ENCODE measurements at regions not wholly inside any gene's neighbourhood (a gene's known extent, or its start where the extent isn't known, plus 50 kb on each side); places are given as distances from the start of the nearest gene placed in this dataset.

DNA sequence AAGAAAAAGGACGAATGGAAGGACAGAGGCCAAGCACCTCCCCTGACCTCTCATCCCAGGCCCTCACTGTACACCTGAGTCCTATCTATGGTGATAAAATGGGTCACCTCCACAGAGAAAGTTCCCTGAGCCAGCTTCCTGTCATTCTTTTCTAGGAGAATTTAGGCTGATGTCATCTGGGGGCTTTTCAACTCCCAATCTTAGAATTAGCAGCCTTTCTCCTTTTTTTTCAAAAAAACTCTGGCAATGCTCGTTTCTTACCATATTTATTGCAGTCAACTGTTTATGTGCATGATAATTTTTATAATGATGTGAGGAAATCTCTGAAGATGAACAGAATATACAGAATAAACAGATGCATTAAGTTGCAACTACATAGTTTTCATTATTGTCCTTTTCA lies 177.6 kb downstream of the SNAPC1 start:
- TF ChIP-seq, protein P1, sequence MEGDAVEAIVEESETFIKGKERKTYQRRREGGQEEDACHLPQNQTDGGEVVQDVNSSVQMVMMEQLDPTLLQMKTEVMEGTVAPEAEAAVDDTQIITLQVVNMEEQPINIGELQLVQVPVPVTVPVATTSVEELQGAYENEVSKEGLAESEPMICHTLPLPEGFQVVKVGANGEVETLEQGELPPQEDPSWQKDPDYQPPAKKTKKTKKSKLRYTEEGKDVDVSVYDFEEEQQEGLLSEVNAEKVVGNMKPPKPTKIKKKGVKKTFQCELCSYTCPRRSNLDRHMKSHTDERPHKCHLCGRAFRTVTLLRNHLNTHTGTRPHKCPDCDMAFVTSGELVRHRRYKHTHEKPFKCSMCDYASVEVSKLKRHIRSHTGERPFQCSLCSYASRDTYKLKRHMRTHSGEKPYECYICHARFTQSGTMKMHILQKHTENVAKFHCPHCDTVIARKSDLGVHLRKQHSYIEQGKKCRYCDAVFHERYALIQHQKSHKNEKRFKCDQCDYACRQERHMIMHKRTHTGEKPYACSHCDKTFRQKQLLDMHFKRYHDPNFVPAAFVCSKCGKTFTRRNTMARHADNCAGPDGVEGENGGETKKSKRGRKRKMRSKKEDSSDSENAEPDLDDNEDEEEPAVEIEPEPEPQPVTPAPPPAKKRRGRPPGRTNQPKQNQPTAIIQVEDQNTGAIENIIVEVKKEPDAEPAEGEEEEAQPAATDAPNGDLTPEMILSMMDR (IDR thresholded peaks at IDR 0.05; ENCODE audit: low read depth, low read length, missing input control), result no peak
- TF ChIP-seq, protein P2, sequence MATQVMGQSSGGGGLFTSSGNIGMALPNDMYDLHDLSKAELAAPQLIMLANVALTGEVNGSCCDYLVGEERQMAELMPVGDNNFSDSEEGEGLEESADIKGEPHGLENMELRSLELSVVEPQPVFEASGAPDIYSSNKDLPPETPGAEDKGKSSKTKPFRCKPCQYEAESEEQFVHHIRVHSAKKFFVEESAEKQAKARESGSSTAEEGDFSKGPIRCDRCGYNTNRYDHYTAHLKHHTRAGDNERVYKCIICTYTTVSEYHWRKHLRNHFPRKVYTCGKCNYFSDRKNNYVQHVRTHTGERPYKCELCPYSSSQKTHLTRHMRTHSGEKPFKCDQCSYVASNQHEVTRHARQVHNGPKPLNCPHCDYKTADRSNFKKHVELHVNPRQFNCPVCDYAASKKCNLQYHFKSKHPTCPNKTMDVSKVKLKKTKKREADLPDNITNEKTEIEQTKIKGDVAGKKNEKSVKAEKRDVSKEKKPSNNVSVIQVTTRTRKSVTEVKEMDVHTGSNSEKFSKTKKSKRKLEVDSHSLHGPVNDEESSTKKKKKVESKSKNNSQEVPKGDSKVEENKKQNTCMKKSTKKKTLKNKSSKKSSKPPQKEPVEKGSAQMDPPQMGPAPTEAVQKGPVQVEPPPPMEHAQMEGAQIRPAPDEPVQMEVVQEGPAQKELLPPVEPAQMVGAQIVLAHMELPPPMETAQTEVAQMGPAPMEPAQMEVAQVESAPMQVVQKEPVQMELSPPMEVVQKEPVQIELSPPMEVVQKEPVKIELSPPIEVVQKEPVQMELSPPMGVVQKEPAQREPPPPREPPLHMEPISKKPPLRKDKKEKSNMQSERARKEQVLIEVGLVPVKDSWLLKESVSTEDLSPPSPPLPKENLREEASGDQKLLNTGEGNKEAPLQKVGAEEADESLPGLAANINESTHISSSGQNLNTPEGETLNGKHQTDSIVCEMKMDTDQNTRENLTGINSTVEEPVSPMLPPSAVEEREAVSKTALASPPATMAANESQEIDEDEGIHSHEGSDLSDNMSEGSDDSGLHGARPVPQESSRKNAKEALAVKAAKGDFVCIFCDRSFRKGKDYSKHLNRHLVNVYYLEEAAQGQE (IDR thresholded peaks at IDR 0.05), result no peak
- TF ChIP-seq TAF1 (conservative IDR thresholded peaks at IDR 0.05) (no peak), SP1 (IDR thresholded peaks at IDR 0.05) (no peak), RAD21 (IDR thresholded peaks at IDR 0.05) (no peak), JUND (IDR thresholded peaks at IDR 0.05) (no peak), EGR1 (IDR thresholded peaks at IDR 0.05; ENCODE audit: low read depth in 2 of 2) (no peak), YY1 (IDR thresholded peaks at IDR 0.05) (no peak), RXRA (IDR thresholded peaks at IDR 0.05) (no peak), HNF4G (IDR thresholded peaks at IDR 0.05) (no peak), GABPA (IDR thresholded peaks at IDR 0.05 in 1 of 2, conservative IDR thresholded peaks at IDR 0.05 in 1 of 2) (no peak), NR2F2 (IDR thresholded peaks at IDR 0.05) (no peak)
- TF ChIP-seq, protein P3, sequence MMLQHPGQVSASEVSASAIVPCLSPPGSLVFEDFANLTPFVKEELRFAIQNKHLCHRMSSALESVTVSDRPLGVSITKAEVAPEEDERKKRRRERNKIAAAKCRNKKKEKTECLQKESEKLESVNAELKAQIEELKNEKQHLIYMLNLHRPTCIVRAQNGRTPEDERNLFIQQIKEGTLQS (IDR thresholded peaks at IDR 0.05), result no peak
- TF ChIP-seq, protein P4, sequence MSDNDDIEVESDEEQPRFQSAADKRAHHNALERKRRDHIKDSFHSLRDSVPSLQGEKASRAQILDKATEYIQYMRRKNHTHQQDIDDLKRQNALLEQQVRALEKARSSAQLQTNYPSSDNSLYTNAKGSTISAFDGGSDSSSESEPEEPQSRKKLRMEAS (IDR thresholded peaks at IDR 0.05), result no peak
